ENCODE measurements at regions not wholly inside any gene's neighbourhood (a gene's known extent, or its start where the extent isn't known, plus 50 kb on each side); places are given as distances from the start of the nearest gene placed in this dataset.

- Histone ChIP-seq H3K9me3 (no peaks in the 10 kb centered on the region), H3K27ac (no peak overlapping the region), H3K4me1 (no peaks in the 10 kb centered on the region), H3K36me3 (no peaks in the 10 kb centered on the region), H3K4me3 (no peak overlapping the region), H3K9ac (ENCODE audit: low read depth in 2 of 2, low read length in 2 of 2) (no peak overlapping the region), H3K27me3 (no peaks in the 10 kb centered on the region)
- no peak for DNase-seq
- TF ChIP-seq CTCF (IDR thresholded peaks at IDR 0.05): no peak
- intact Hi-C loops (cut with DNase I): no loop called here
Observed at GRCh38 chr18:43876748-43877147, 599.5 kb upstream of the SYT4 start.

GRCh38 chr18:43877616-43878321, 600.5 kb upstream of the SYT4 start:
- intact Hi-C loops (cut with DNase I): no loop called here
- TF ChIP-seq CTCF (IDR thresholded peaks at IDR 0.05): no peak
- no peak for DNase-seq
- H3K9ac ChIP-seq (ENCODE audit: low read depth in 2 of 2, low read length in 2 of 2): no peak overlapping the region
- H3K4me3 ChIP-seq: no peak overlapping the region
- no peaks in the 10 kb centered on the region for H3K4me1 ChIP-seq
- no peaks in the 10 kb centered on the region for H3K27me3 ChIP-seq
- H3K9me3 ChIP-seq: no peaks in the 10 kb centered on the region
- H3K36me3 ChIP-seq: no peaks in the 10 kb centered on the region
- no peak overlapping the region for H3K27ac ChIP-seq

GRCh38 chr18:43879415-43879814, 602.1 kb upstream of the SYT4 start:
- TF ChIP-seq CTCF (IDR thresholded peaks at IDR 0.05): no peak
- no peak overlapping the region for H3K4me3 ChIP-seq
- H3K4me1 ChIP-seq: no peaks in the 10 kb centered on the region
- H3K36me3 ChIP-seq: no peaks in the 10 kb centered on the region
- no peak for DNase-seq
- H3K27me3 ChIP-seq: no peaks in the 10 kb centered on the region
- intact Hi-C loops (cut with DNase I): no loop called here
- no peak overlapping the region for H3K9ac ChIP-seq (ENCODE audit: low read depth in 2 of 2, low read length in 2 of 2)
- H3K27ac ChIP-seq: no peak overlapping the region
- no peaks in the 10 kb centered on the region for H3K9me3 ChIP-seq

- H3K36me3 ChIP-seq: no peaks in the 10 kb centered on the region
- no peaks in the 10 kb centered on the region for H3K4me1 ChIP-seq
- H3K9me3 ChIP-seq: no peaks in the 10 kb centered on the region
- TF ChIP-seq CTCF (IDR thresholded peaks at IDR 0.05): no peak
- DNase-seq: no peak
- intact Hi-C loops (cut with DNase I): no loop called here
- H3K27ac ChIP-seq: no peak overlapping the region
- no peaks in the 10 kb centered on the region for H3K27me3 ChIP-seq
- no peak overlapping the region for H3K9ac ChIP-seq (ENCODE audit: low read depth in 2 of 2, low read length in 2 of 2)
- H3K4me3 ChIP-seq: no peak overlapping the region
Observed at GRCh38 chr18:43882358-43883055, 605.2 kb upstream of the SYT4 start.

GRCh38 chr18:43883886-43884285, 606.6 kb upstream of the SYT4 start:
- no peak overlapping the region for H3K9ac ChIP-seq (ENCODE audit: low read depth in 2 of 2, low read length in 2 of 2)
- no peak overlapping the region for H3K4me3 ChIP-seq
- no peak overlapping the region for H3K27ac ChIP-seq
- intact Hi-C loops (cut with DNase I): no loop called here
- no peaks in the 10 kb centered on the region for H3K27me3 ChIP-seq
- H3K4me1 ChIP-seq: no peaks in the 10 kb centered on the region
- no peaks in the 10 kb centered on the region for H3K36me3 ChIP-seq
- TF ChIP-seq CTCF (IDR thresholded peaks at IDR 0.05): no peak
- no peak for DNase-seq
- H3K9me3 ChIP-seq: no peaks in the 10 kb centered on the region
